HG03342 (cell line): ENCODE measurements at regions not wholly inside any gene's neighbourhood (a gene's known extent, or its start where the extent isn't known, plus 50 kb on each side); places are given as distances from the start of the nearest gene placed in this dataset.

Source experiments
- ATAC-seq: cut with Tn5 transposase; IDR thresholded peaks from one replicate; pipeline ENCODE4 v1.9.1; 2021; ENCODE audit warnings: mild to moderate bottlenecking, moderate library complexity; ENCODE audit not compliant: unreplicated experiment

GRCh38 chr16:64475627-64476351, 646.1 kb downstream of the CDH11 start:
- ATAC-seq, result no peak

DNA sequence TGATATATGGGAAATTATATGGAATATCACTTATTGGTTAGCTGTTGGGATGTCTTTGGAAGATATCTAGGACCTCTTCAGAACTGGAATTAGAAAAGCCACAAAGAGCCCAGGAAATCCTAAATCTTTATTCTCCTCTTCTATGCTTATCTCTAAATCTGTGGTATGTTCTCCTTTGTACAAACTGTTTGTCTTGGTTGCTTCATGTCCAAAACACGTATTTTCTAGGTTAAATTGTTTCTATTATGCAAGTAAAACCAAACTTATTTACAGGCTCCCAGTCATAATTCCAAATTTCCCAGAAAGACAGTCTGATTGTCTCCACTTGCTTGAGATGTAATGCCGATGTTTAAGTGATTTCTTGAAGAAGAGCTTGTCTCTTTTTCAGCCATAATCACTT, 650.9 kb downstream of the CDH11 start:
- ATAC-seq, result no peak

- no peak for ATAC-seq
Measured at GRCh38 chr16:64469906-64470702, 651.8 kb downstream of the CDH11 start.

DNA sequence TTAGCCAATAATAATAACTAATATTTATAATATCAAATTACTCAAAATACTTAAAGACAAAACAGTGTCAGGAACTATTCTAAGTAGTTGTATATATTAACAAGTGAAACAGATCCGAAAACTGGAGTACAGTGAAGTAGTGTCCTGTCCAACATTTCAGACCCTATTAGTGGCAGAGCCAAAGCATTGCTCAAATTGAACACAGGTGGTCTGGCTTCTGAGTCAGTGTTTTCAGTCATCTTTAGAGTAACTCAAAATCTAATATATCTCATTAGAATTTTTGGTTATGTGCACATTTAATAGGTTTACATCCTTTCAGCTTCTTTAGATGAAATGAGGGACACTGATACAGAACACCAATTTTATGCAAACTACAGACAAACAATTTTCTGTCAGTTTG, 652.5 kb downstream of the CDH11 start:
- ATAC-seq, result no peak

DNA sequence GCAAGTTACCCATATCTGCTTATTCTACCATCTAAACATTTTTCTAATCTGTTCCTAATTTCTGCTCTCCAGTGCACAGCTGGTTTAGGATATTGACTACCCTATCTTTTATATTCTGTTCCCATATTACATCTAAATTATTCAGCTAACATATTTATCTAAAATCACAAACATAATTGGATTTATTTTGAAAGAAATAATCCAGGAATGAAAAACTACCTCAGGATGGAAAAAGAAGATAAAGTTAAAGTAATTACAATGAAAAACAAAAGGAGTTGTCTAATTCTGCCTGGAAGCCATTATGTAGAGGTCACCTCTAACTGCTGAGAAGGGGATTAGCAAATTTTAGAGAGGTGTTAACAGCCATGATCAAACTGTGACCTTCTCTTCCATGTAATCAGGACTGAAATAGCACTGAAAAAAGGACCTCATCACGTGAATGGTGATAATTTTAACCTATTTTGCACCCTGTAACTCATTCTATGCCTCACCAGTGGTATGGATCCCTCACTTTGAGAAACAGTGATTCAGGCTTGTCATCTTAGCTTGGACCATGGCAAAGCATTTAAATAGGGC, 653.3 kb downstream of the CDH11 start:
- ATAC-seq, result no peak

GRCh38 chr16:64459821-64460220, 662.0 kb downstream of the CDH11 start:
- ATAC-seq, result no peak

DNA sequence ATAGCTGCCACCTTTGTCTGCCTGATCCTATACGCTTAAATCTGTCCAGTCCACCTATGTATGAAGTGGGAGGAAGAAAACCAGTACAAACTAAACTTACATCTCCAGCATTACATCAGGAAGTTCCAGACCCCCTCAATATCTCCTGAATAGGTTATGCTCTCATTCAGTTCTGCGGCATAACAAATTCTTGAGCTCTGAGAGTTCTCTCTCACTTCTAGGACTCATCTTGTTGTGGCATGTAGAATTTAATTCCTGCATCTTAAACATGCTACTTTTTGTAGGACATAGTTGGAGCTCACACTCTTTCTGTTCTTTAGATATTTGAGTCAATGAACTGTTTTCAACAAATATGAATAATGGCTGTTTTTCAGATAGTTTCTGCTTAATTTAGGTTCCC, 662.5 kb downstream of the CDH11 start:
- no peak for ATAC-seq

GRCh38 chr16:64455275-64455674, 666.6 kb downstream of the CDH11 start:
- no peak for ATAC-seq

GRCh38 chr16:64453646-64454045, 668.2 kb downstream of the CDH11 start:
- ATAC-seq, result no peak

DNA sequence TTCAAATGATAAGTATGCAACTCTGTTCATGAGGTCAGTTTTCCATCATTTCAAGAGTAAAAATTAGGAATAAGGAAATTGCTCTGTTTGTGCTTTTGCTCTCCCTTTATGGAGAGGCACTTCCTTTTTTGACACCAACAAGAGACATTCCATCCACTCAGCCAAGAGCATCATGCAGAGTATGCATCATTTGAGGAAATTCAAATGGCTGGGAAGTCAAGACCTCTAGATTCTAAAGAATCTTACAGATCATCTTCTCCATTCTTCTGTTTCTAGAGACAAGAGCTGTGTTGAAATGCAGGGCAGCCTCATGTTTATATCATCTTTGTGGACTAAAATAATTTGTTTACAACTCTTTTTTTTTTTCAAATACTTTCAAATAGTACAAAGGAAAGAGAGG, 669.4 kb downstream of the CDH11 start:
- no peak for ATAC-seq

- no peak for ATAC-seq
Measured at GRCh38 chr16:64450177-64450576, 671.7 kb downstream of the CDH11 start.

DNA sequence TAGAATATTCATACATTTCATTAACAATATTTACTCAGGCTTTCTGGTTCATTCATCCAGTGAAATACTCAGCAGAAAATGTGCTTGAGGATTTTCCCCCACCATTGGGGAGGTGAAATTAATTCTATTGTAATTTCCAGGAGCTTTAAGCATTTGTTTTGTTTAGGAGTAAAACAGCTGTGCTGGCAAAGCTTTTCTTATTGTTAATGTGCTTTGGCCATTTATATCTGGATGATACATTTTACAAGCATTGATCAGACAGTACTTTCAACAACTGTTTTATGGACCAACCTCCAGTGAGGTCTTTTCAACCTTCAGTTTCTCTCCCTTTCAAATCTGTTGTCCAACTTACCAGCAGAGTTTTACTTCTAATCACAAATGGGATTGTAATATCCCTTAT, 672.4 kb downstream of the CDH11 start:
- ATAC-seq, result no peak

- ATAC-seq, result no peak
Measured at GRCh38 chr16:64445649-64446048, 676.2 kb downstream of the CDH11 start.

DNA sequence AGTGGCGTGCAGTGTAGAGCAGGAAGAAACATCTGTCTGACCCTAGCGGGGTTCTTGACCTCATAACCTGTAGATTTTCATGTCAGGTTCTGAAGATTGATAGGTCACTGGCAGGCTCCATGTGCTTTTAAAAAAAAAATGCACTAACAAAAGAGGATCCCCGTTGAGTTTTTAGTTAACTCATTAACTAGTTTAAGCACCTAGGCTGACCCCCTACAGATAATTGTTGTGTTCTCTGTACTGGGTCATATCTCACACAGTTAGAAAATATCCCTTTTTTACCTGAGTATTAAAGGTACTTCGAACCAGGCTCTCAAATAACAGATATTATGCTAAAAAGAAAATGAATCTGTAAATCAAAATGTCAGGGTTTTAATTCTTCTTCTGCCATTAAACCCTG, 676.6 kb downstream of the CDH11 start:
- no peak for ATAC-seq

DNA sequence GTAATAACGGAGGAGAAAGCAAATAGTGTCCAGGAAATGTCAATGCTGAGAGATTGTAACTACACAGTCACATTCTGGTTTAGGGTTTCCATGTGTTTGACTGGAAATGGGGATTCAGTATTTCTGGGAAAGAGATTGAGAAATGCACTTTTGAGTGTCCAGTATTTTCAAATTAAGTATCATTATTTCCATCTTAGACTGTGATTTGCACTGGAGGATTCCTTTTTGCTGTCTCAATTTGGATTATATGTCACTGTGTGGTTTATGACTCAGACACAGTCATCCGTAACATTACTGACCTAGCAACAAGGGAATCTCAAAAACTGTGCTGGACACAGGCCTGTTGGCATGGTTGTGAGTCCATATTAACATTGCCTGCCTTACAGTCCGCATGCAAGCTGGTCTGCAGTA, 681.4 kb downstream of the CDH11 start:
- ATAC-seq, result no peak

- ATAC-seq, result no peak
Measured at GRCh38 chr16:64440005-64440404, 681.9 kb downstream of the CDH11 start.

DNA sequence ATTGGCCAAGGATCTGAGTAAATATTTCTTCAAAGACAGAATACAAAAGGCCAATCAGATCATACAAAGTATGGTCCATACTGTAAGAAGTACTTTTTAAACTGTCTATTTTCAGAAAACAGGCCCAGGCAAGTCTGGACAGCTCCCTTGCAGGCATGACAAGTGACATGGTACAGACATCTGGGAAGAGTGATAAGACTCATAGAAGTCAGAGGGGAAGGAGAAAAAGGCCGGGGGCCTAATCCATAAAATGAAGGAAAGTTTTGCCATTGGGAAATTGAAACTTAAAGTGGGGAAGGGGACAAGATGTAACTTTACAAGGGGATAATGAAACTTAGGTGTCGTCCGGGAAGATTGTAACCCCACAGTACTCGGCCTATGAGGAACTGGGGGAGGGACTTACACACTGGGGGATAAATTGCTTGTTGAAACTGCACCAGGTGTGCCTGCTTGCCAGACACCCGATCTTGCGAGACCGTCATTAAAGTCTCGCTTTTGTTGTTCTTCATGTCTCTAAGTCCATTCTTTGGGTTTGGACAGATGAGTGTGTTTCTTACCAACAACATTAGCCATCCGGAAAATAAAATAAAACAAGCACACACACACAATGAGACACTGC, 684.0 kb downstream of the CDH11 start:
- ATAC-seq, result no peak

GRCh38 chr16:64434526-64435069, 687.3 kb downstream of the CDH11 start:
- ATAC-seq, result no peak

- ATAC-seq, result no peak
Measured at GRCh38 chr16:64428463-64429113, 693.3 kb downstream of the CDH11 start.

- no peak for ATAC-seq
Measured at GRCh38 chr16:64426131-64426666, 695.7 kb downstream of the CDH11 start.

DNA sequence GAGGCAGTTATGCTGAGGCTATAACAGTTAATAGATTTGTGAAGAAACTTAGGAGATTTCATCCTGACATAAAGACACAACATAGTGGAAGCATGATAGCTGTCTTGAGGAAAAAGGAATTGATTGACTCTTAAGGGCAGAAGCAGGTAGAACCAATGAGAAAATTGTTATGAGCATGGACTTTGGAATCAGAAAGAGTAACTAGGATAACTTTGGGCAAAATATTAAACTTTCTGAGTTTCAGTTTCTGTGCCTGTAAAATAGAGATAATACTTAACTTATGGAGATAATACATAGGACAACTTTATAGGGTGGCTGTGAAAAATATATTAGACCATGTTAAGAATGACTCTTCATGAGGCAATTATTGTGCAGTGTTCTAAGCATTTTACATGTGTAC, 696.5 kb downstream of the CDH11 start:
- ATAC-seq, result no peak
